ENCODE measurements at regions not wholly inside any gene's neighbourhood (a gene's known extent, or its start where the extent isn't known, plus 50 kb on each side); places are given as distances from the start of the nearest gene placed in this dataset.
A peak's percentile ranks its signal among the peaks of the same experiment; 100 is the strongest.

DNA sequence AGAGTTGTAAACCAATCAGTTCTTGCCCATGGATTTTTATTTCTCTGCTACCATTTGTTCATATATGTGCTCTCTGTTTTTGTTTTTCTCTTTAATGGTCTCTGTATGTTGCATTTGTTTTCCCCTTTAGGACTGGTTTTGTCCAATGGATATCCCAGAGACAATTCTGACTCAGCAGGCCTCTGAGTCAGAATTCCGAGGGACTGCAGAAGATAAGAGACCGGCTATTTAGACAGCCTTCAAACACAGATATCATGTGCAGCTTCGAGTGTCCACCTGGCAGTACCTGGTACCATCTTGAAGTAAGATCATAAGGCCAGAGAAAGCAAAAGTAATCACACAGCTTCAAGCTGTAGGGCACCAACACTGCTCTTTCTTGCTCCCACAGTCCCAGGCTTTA, 125.5 kb downstream of the ELOVL4 start:
- H3K9me3 ChIP-seq (ENCODE audit: severe bottlenecking): no peaks in the 10 kb centered on the region
- no peaks in the 10 kb centered on the region for H3K36me3 ChIP-seq (ENCODE audit: low read depth)
- TF ChIP-seq CTCF (IDR thresholded peaks at IDR 0.05; ENCODE audit: poor library complexity, severe bottlenecking): no peak
- DNase-seq (ENCODE audit: low spot score): no peak
- no peaks in the 10 kb centered on the region for H3K4me1 ChIP-seq (ENCODE audit: insufficient read depth, poor library complexity, severe bottlenecking)
- no peak overlapping the region for H3K27ac ChIP-seq (ENCODE audit: poor library complexity, severe bottlenecking)
- ATAC-seq (ENCODE audit: low read depth): peak; percentile 50; the same call in 1 of the 3 replicates
- no peak overlapping the region for H3K4me3 ChIP-seq (ENCODE audit: severe bottlenecking)
- peaks cover 3% of the 10 kb centered on the region for H3K27me3 ChIP-seq (ENCODE audit: insufficient read depth, poor library complexity, severe bottlenecking)

DNA sequence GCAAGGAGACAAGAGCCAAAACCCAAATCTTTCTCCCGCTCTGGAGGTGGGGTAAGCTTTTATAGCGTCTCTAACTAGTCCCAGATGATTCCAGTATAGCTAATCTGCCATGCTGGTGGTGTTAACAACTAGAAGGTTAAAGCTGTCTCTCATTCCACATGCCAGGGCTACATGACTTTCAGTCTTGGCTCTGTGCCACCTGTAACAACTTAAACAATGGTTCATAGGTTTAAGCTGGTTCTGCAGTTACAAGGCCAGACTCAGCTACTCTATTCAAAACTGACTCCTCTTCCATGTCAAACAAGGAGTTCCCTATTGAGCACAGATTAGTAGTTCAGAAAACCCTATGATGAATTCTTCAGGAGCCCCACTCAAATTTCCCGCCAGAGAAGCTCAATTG, 128.9 kb downstream of the ELOVL4 start:
- Histone ChIP-seq H3K27ac (ENCODE audit: poor library complexity, severe bottlenecking) (no peak overlapping the region), H3K4me3 (ENCODE audit: severe bottlenecking) (no peak overlapping the region), H3K36me3 (ENCODE audit: low read depth) (no peaks in the 10 kb centered on the region), H3K4me1 (ENCODE audit: insufficient read depth, poor library complexity, severe bottlenecking) (no peaks in the 10 kb centered on the region), H3K27me3 (ENCODE audit: insufficient read depth, poor library complexity, severe bottlenecking) (no peaks in the 10 kb centered on the region), H3K9me3 (ENCODE audit: severe bottlenecking) (no peaks in the 10 kb centered on the region)
- no peak for TF ChIP-seq CTCF (IDR thresholded peaks at IDR 0.05; ENCODE audit: poor library complexity, severe bottlenecking)
- ATAC-seq (ENCODE audit: low read depth): no peak
- no peak for DNase-seq (ENCODE audit: low spot score)

- DNase-seq (ENCODE audit: low spot score): no peak
- Histone ChIP-seq H3K9me3 (ENCODE audit: severe bottlenecking) (no peaks in the 10 kb centered on the region), H3K27ac (ENCODE audit: poor library complexity, severe bottlenecking) (no peak overlapping the region), H3K4me3 (ENCODE audit: severe bottlenecking) (no peak overlapping the region), H3K36me3 (ENCODE audit: low read depth) (no peaks in the 10 kb centered on the region), H3K4me1 (ENCODE audit: insufficient read depth, poor library complexity, severe bottlenecking) (no peaks in the 10 kb centered on the region), H3K27me3 (ENCODE audit: insufficient read depth, poor library complexity, severe bottlenecking) (no peaks in the 10 kb centered on the region)
- ATAC-seq (ENCODE audit: low read depth): no peak
- TF ChIP-seq CTCF (IDR thresholded peaks at IDR 0.05; ENCODE audit: poor library complexity, severe bottlenecking): no peak
Measured at GRCh38 chr6:79814940-79815339, 132.4 kb downstream of the ELOVL4 start.

GRCh38 chr6:79813854-79814709, 133.3 kb downstream of the ELOVL4 start:
- H3K4me3 ChIP-seq (ENCODE audit: severe bottlenecking): no peak overlapping the region
- H3K27me3 ChIP-seq (ENCODE audit: insufficient read depth, poor library complexity, severe bottlenecking): no peaks in the 10 kb centered on the region
- H3K27ac ChIP-seq (ENCODE audit: poor library complexity, severe bottlenecking): no peak overlapping the region
- DNase-seq (ENCODE audit: low spot score): no peak
- no peaks in the 10 kb centered on the region for H3K9me3 ChIP-seq (ENCODE audit: severe bottlenecking)
- no peaks in the 10 kb centered on the region for H3K36me3 ChIP-seq (ENCODE audit: low read depth)
- no peaks in the 10 kb centered on the region for H3K4me1 ChIP-seq (ENCODE audit: insufficient read depth, poor library complexity, severe bottlenecking)
- TF ChIP-seq CTCF (IDR thresholded peaks at IDR 0.05; ENCODE audit: poor library complexity, severe bottlenecking): peak; percentile 89
- ATAC-seq (ENCODE audit: low read depth): peak; percentile 78
